Neural crest cell (in vitro differentiated cells): ENCODE measurements at regions not wholly inside any gene's neighbourhood (a gene's known extent, or its start where the extent isn't known, plus 50 kb on each side); places are given as distances from the start of the nearest gene placed in this dataset.
A peak's percentile ranks its signal among the peaks of the same experiment; 100 is the strongest.

ENCODE experiments used
- DNase-seq: peaks from one replicate; pipeline ENCODE4 v3.0.0; 2021; ENCODE audit warnings: low read depth, mixed read lengths, low spot score
- H3K27ac Mint-ChIP-seq: one replicate; pipeline ENCODE4 v1.8.0; 2021; ENCODE audit warnings: mild to moderate bottlenecking, mixed read lengths; ENCODE audit not compliant: unreplicated experiment
- H3K27me3 Mint-ChIP-seq: 2 replicates; pipeline ENCODE4 v1.8.0; 2021; ENCODE audit warnings: low read depth, mild to moderate bottlenecking, mixed read lengths
- H3K36me3 Mint-ChIP-seq: 2 replicates; pipeline ENCODE4 v1.8.0; 2021; ENCODE audit warnings: low read depth, mild to moderate bottlenecking, mixed read lengths
- H3K4me1 Mint-ChIP-seq: 2 replicates; pipeline ENCODE4 v1.8.0; 2021; ENCODE audit warnings: mixed read lengths
- H3K4me3 Mint-ChIP-seq: one replicate; pipeline ENCODE4 v1.8.0; 2021; ENCODE audit warnings: mild to moderate bottlenecking, mixed read lengths
- H3K9me3 Mint-ChIP-seq: 2 replicates; pipeline ENCODE4 v1.8.0; 2021; ENCODE audit warnings: mixed read lengths
- CTCF ChIP-seq: fragments of 200-600 bp; sonication (generic); conservative IDR thresholded peaks from 2 replicates; pipeline ENCODE4 v1.5.0; 2021; ENCODE audit warnings: antibody characterized with exemption, mild to moderate bottlenecking

GRCh38 chr6:138571181-138571580 is 71.9 kb upstream of the NHSL1 start:
- Mint-ChIP-seq H3K4me1 (peaks cover 26% of the 10 kb centered on the region), H3K4me3 (no peak overlapping the region), H3K36me3 (no peaks in the 10 kb centered on the region), H3K27me3 (no peaks in the 10 kb centered on the region), H3K27ac (no peak overlapping the region), H3K9me3 (no peaks in the 10 kb centered on the region)
- TF ChIP-seq CTCF = no peak
- no peak for DNase-seq

- Mint-ChIP-seq H3K9me3 (no peaks in the 10 kb centered on the region), H3K27ac (no peak overlapping the region), H3K27me3 (no peaks in the 10 kb centered on the region), H3K4me3 (no peak overlapping the region), H3K36me3 (no peaks in the 10 kb centered on the region), H3K4me1 (peaks cover 31% of the 10 kb centered on the region)
- no peak for DNase-seq
- no peak for TF ChIP-seq CTCF
Observed at GRCh38 chr6:138571585-138572166, 72.4 kb upstream of the NHSL1 start.

- TF ChIP-seq CTCF = peak; percentile 9
Observed at GRCh38 chr6:138572167-138572875, 73.0 kb upstream of the NHSL1 start.

GRCh38 chr6:138572885-138573284 is 73.6 kb upstream of the NHSL1 start:
- DNase-seq = no peak

More at GRCh38 chr6:138572167-138572875, 73.0 kb upstream of the NHSL1 start:
- Mint-ChIP-seq H3K4me3 (no peak overlapping the region), H3K9me3 (no peaks in the 10 kb centered on the region), H3K4me1 (peaks cover 38% of the 10 kb centered on the region), H3K27ac (no peak overlapping the region), H3K27me3 (no peaks in the 10 kb centered on the region), H3K36me3 (no peaks in the 10 kb centered on the region)
- peak; percentile 72 for DNase-seq

GRCh38 chr6:138575257-138575656 is 76.0 kb upstream of the NHSL1 start:
- no peak for TF ChIP-seq CTCF
- DNase-seq = no peak
- Mint-ChIP-seq H3K27me3 (no peaks in the 10 kb centered on the region), H3K9me3 (no peaks in the 10 kb centered on the region), H3K27ac (no peak overlapping the region), H3K4me1 (peaks cover 48% of the 10 kb centered on the region), H3K4me3 (peak overlapping the region; percentile 59), H3K36me3 (no peaks in the 10 kb centered on the region)

More at GRCh38 chr6:138572885-138573284, 73.6 kb upstream of the NHSL1 start:
- H3K4me3 Mint-ChIP-seq = no peak overlapping the region
- H3K27me3 Mint-ChIP-seq = no peaks in the 10 kb centered on the region
- peaks cover 43% of the 10 kb centered on the region for H3K4me1 Mint-ChIP-seq
- TF ChIP-seq CTCF = no peak
- no peak overlapping the region for H3K27ac Mint-ChIP-seq
- no peaks in the 10 kb centered on the region for H3K36me3 Mint-ChIP-seq
- H3K9me3 Mint-ChIP-seq = no peaks in the 10 kb centered on the region
